HG02973 (cell line): ENCODE measurements at regions not wholly inside any gene's neighbourhood (a gene's known extent, or its start where the extent isn't known, plus 50 kb on each side); places are given as distances from the start of the nearest gene placed in this dataset.

ENCODE experiments used
- ATAC-seq: cut with Tn5 transposase; IDR thresholded peaks from one replicate; pipeline ENCODE4 v1.9.1; 2021; ENCODE audit warnings: moderate library complexity; ENCODE audit not compliant: unreplicated experiment

DNA sequence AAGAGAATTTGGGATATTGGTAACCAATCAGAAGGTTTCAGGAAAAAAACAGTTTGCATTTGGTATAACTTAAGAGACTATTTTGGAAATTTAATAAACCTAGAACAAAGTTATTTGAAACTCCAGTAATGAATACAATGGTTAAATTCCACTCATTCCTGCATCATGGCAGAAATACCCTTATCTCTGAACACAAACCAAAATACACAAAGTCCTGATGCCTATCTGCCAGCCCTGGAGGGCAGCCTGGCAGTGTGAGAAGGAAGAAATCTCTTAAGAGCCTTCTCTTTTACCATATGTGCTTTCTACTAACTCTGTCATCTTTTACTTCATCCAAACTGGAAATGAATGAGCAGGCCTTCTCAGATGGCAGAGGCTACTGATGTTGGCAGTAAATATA is 147.1 kb upstream of the LYZL1 start:
- ATAC-seq: no peak

DNA sequence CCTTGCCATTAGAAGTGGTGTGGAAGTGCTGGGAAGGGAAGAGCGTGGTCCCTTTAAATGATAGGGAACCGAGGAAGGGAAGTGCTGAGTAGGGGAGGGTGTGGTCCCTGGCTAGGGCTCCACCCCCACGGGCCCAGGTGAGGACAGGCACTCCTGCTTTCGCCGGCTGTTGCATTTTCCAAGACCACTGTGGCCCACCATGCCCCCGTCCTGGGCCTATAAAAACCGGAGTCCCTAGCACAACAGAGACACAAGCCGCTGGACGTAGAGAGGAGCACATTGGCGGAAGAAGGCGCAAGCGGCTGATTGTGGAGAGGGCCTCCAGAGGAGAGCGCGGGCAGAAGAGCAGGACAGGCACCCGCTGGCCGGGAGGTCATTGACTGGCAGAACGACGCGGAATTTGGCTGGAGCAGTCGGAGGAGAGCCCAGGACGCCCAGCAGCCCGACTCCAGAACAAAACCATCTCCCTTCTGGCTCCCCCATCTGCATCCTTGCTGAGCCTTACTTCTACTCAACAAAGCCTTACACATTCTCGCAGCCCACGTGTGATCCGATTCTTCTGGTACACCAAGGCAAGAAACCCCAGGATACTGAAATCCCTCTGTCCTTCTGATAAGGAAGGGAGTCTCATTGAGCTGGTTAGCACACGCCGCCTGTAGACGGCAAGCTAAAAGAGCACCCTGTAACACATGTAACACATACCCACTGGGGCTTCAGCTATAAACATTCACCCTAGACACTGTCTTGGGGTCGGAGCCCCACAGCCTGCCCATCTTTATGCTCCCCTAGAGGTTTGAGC is 146.2 kb upstream of the LYZL1 start:
- no peak for ATAC-seq

- no peak for ATAC-seq
Measured at GRCh38 chr10:29144126-29144525, 144.7 kb upstream of the LYZL1 start.

DNA sequence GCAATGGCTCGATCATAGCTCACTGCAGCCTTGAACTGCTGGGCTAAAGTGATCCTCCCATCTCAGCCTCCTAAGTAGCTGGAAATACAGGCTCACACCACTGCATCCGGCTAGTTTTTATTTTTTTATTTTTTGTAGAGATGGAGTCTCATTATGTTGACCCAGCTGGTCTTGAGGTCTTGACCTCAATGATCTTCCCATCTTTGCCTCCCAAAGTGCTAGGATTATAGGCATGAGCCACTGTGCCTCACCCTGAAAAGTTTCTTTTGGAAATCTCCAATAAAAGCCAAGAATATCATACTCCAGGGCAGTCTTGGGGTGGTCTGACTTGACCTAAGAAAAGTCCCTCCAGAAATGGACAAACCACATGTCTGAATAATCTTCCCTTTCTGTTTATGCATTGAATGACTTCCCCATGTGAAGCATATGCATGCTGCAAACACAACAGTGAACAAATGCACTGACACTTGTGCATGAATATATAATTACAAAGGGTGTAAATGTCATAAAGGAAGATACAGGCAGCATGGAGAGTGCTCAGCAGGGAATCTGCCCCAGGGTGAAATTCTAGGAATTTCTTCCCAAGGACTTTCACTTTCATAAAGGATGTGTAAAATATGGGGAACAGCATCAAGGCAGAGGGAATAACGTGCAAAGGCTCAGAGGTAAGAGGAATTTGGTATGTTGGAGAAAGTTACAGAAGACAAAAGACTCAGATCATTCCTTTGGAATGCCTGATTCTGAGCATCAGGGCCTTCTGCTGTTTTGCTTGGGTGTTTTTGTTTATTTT is 142.4 kb upstream of the LYZL1 start:
- no peak for ATAC-seq

- ATAC-seq: no peak
Measured at GRCh38 chr10:29150010-29150409, 138.9 kb upstream of the LYZL1 start.

DNA sequence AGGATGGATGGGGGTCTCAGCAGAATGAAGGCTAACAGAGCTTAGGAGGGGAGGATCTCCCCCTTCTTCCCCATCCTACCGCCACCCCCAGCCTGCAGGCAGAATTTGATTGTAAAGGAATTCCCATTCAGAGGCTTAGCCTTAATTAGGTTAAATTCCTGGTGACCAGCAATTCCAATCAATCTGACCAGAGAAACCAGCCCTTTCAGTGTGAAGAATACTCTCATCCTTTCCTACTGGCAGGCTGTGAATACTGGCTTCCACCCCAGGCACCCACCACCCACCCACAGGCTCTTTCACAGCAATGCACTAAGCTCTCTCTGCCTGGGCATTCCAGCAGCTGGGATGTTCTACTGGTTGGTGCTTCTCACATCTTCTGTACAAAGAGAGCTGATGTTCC is 137.9 kb upstream of the LYZL1 start:
- ATAC-seq: no peak

- no peak for ATAC-seq
Measured at GRCh38 chr10:29157321-29157720, 131.5 kb upstream of the LYZL1 start.

- ATAC-seq: no peak
Measured at GRCh38 chr10:29158066-29158465, 130.8 kb upstream of the LYZL1 start.

DNA sequence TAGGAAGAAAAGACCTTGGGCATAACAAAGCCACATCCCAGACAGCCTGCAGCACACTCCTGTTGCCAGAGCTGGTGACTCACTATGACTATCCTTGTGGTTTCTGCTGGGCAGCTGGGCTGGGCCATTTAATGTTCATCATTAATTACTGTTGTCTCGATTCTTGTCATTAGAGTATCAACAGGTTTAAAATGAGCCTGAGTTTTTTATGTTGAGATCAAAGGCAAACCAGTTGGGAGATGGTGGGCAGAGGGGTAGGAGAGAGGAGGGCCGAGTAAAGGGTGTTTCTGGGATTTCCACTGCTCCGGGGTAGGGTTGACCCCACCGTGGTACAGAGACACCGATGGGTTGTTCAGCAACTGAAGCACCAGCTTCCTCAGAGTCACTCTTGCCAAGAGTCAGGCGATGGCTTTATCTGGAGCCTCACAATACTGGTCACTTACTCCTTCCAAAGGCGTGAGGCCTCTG is 128.7 kb upstream of the LYZL1 start:
- ATAC-seq: no peak

GRCh38 chr10:29163746-29164145 is 125.1 kb upstream of the LYZL1 start:
- no peak for ATAC-seq

DNA sequence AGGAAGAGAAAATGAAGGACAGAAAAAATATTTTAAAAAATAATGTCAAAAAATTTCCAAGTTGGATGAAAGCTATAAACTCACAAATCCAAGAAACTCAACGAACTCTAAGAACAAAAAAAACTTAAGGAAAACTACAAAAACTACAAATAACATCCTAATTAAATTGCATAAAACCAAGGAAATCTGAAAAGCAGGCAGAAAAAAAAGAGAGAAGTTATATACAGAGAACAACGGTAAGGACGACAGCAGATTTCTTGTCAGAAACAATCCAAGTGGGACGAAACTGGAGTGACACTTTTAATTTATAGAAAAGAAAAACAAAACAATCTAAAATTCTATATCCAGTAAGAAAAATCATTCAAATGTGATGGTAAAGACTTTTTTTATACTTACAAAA is 122.2 kb upstream of the LYZL1 start:
- no peak for ATAC-seq

GRCh38 chr10:29169021-29169420 is 119.8 kb upstream of the LYZL1 start:
- ATAC-seq: no peak

GRCh38 chr10:29171717-29172116 is 117.2 kb upstream of the LYZL1 start:
- no peak for ATAC-seq

GRCh38 chr10:29174389-29174788 is 114.5 kb upstream of the LYZL1 start:
- no peak for ATAC-seq

GRCh38 chr10:29176845-29177832 is 111.7 kb upstream of the LYZL1 start:
- ATAC-seq: no peak

GRCh38 chr10:29181936-29182335 is 106.9 kb upstream of the LYZL1 start:
- no peak for ATAC-seq

DNA sequence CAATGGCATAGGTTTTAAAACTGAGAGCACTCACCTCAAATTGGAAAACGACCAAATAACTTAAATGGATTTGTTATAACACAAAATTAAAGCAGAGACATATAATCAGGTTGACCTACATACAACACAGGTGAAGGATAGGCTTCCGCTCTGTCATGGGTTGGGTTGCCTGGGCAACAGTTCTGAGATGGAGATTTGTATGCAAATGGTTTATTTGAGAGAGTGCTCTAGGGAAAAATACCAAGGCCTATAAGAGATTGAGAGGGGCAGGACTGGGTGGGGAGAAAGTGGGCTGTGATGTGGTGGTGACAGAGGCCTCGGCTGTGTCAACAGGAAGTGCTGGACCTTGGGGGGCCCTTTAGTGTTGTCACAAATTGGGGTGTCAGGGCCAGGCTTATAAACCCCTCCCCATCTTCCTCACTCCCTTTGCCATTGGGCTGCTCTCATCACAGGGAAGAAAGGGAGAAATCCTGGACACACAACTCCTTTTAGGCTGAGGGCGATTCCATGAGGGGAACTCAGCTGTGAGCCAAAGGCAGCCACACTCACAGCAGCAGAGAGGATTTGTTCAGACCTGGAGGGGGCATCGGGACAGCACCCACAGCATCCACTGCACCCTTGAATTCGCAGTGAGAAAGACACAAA is 105.4 kb upstream of the LYZL1 start:
- ATAC-seq: no peak

GRCh38 chr10:29184205-29185000 is 104.5 kb upstream of the LYZL1 start:
- ATAC-seq: no peak

- ATAC-seq: no peak
Measured at GRCh38 chr10:29185050-29185449, 103.8 kb upstream of the LYZL1 start.

DNA sequence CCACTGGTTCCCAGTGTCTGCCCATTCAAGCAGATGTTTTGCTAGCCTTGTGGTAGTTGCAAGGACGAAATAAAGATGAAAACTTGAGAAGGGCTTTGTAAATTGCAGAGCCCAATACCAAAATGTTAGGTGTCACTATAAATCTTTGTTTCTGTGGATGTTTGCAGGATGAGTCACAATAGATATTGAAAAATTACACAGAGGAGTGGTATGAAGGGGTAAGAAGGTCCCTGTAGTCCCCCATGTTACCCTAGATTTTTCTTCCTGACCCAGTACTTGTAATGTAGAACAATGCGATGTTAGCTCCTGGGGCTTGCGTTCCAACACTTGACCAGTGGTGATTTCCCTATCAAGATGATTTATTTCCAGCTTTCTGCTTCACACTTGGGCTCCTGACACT is 102.6 kb upstream of the LYZL1 start:
- no peak for ATAC-seq
